ENCODE measurements at regions not wholly inside any gene's neighbourhood (a gene's known extent, or its start where the extent isn't known, plus 50 kb on each side); places are given as distances from the start of the nearest gene placed in this dataset.

DNA sequence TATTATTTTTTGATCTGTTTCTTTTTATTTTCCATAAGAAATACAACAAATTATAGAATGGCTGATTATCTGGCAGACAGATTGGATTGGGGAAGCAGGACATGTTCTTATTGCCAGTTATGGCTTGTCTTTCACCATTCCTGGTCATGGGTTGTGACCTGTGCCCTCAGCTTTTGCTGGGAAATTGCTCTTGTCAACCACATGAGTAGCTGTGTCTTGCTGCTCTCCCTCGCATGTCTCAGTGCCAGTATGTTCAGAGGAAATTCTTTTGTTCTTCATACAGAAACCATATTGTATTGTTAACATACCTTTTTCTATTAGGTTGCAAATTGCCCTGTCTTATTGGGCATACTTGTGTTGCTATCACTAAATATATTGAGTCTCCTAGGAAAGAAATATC is 344.1 kb downstream of the OSTF1 start:
- no peaks in the 10 kb centered on the region for H3K27me3 ChIP-seq (ENCODE audit: control insufficient read depth in 1 of 2, insufficient read depth in 2 of 2, low read length in 2 of 2)
- ChIA-PET POLR2A (no interaction called here), CTCF (ENCODE audit: low intra/inter-chr PET ratio, low total read pairs) (no interaction called here)
- no peak overlapping the region for H3K4me3 ChIP-seq (replicated peaks in 1 of 3; ENCODE audit: insufficient read depth in 1 of 3, low read depth in 2 of 3, low read length in 3 of 3)
- no peak for ATAC-seq
- intact Hi-C loops (cut with micrococcal nuclease; ENCODE audit: unreplicated experiment) (no loop called here), in situ Hi-C loops (cut with HindIII; ENCODE audit: extremely low pct_ligation_motif_present, low pct_unique_long_range_greater_than_20kb) (no loop called here)
- no peaks in the 10 kb centered on the region for H3K9me3 ChIP-seq (ENCODE audit: low read length)
- H3K4me2 ChIP-seq (ENCODE audit: low read depth, low read length), result no peak overlapping the region
- H3K4me1 ChIP-seq (ENCODE audit: insufficient read depth, low read length), result no peaks in the 10 kb centered on the region
- H2AFZ ChIP-seq (ENCODE audit: low read length), result no peak overlapping the region
- no peak for DNase-seq (ENCODE audit: low spot score)
- no peaks in the 10 kb centered on the region for H3K36me3 ChIP-seq (replicated peaks in 1 of 2; ENCODE audit: control insufficient read depth in 1 of 2, insufficient read depth in 2 of 2, low read length in 2 of 2)
- no TSS peak for BruUV-seq (replicated peaks)
- H3K79me2 ChIP-seq (ENCODE audit: insufficient read depth, low read length), result no peaks in the 10 kb centered on the region
- no peaks in the 10 kb centered on the region for H4K20me1 ChIP-seq (ENCODE audit: insufficient read depth, low read length)
- no peak overlapping the region for H3K9ac ChIP-seq (ENCODE audit: insufficient read depth, low read depth, low read length)
- no peak for FAIRE-seq
- no peak overlapping the region for H3K27ac ChIP-seq (ENCODE audit: extremely low read length, insufficient read depth, low read length)
- 0% methylated on average over 1 of the region's 1 CpG for WGBS (ENCODE audit: low lambda C conversion rate)
- TF ChIP-seq ZNF652 (CRISPR knock-in tag; IDR thresholded peaks at IDR 0.05; ENCODE audit: borderline replicate concordance, low read depth) (no peak), PHF20 (CRISPR knock-in tag; IDR thresholded peaks at IDR 0.05) (no peak), MEIS1 (CRISPR knock-in tag; IDR thresholded peaks at IDR 0.05; ENCODE audit: borderline replicate concordance) (no peak), NRL (CRISPR knock-in tag; IDR thresholded peaks at IDR 0.05; ENCODE audit: borderline replicate concordance) (no peak), NR3C1 (CRISPR knock-in tag; IDR thresholded peaks at IDR 0.05) (no peak), ZNF33B (CRISPR knock-in tag; IDR thresholded peaks at IDR 0.05) (no peak), ZNF615 (CRISPR knock-in tag; IDR thresholded peaks at IDR 0.05; ENCODE audit: borderline replicate concordance) (no peak), ZNF614 (CRISPR knock-in tag; IDR thresholded peaks at IDR 0.05; ENCODE audit: borderline replicate concordance) (no peak), ZNF674 (CRISPR knock-in tag; IDR thresholded peaks at IDR 0.05; ENCODE audit: low read depth) (no peak)
- TF ChIP-seq, protein P1, sequence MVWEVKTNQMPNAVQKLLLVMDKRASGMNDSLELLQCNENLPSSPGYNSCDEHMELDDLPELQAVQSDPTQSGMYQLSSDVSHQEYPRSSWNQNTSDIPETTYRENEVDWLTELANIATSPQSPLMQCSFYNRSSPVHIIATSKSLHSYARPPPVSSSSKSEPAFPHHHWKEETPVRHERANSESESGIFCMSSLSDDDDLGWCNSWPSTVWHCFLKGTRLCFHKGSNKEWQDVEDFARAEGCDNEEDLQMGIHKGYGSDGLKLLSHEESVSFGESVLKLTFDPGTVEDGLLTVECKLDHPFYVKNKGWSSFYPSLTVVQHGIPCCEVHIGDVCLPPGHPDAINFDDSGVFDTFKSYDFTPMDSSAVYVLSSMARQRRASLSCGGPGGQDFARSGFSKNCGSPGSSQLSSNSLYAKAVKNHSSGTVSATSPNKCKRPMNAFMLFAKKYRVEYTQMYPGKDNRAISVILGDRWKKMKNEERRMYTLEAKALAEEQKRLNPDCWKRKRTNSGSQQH (CRISPR knock-in tag; IDR thresholded peaks at IDR 0.05; ENCODE audit: low read depth), result no peak
- TF ChIP-seq, protein P2, sequence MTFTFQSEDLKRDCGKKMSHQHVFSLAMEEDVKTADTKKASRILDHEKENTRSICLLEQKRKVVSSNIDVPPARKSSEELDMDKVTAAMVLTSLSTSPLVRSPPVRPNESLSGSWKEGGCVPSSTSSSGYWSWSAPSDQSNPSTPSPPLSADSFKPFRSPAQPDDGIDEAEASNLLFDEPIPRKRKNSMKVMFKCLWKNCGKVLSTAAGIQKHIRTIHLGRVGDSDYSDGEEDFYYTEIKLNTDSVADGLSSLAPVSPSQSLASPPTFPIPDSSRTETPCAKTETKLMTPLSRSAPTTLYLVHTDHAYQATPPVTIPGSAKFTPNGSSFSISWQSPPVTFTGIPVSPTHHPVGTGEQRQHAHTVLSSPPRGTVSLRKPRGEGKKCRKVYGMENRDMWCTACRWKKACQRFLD (CRISPR knock-in tag; IDR thresholded peaks at IDR 0.05; ENCODE audit: borderline replicate concordance), result no peak
- TF ChIP-seq, protein P3, sequence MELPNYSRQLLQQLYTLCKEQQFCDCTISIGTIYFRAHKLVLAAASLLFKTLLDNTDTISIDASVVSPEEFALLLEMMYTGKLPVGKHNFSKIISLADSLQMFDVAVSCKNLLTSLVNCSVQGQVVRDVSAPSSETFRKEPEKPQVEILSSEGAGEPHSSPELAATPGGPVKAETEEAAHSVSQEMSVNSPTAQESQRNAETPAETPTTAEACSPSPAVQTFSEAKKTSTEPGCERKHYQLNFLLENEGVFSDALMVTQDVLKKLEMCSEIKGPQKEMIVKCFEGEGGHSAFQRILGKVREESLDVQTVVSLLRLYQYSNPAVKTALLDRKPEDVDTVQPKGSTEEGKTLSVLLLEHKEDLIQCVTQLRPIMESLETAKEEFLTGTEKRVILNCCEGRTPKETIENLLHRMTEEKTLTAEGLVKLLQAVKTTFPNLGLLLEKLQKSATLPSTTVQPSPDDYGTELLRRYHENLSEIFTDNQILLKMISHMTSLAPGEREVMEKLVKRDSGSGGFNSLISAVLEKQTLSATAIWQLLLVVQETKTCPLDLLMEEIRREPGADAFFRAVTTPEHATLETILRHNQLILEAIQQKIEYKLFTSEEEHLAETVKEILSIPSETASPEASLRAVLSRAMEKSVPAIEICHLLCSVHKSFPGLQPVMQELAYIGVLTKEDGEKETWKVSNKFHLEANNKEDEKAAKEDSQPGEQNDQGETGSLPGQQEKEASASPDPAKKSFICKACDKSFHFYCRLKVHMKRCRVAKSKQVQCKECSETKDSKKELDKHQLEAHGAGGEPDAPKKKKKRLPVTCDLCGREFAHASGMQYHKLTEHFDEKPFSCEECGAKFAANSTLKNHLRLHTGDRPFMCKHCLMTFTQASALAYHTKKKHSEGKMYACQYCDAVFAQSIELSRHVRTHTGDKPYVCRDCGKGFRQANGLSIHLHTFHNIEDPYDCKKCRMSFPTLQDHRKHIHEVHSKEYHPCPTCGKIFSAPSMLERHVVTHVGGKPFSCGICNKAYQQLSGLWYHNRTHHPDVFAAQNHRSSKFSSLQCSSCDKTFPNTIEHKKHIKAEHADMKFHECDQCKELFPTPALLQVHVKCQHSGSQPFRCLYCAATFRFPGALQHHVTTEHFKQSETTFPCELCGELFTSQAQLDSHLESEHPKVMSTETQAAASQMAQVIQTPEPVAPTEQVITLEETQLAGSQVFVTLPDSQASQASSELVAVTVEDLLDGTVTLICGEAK (IDR thresholded peaks at IDR 0.05), result no peak
- TF ChIP-seq, protein P3 (CRISPR knock-in tag; IDR thresholded peaks at IDR 0.05), result no peak
